AG08396 (cell line): ENCODE measurements at regions not wholly inside any gene's neighbourhood (a gene's known extent, or its start where the extent isn't known, plus 50 kb on each side); places are given as distances from the start of the nearest gene placed in this dataset.

Source experiments
- DNase-seq: peaks from one replicate; pipeline ENCODE4 v3.0.0; 2012; ENCODE audit warnings: low spot score, mixed read lengths

GRCh38 chr3:72565593-72565992, 282.7 kb downstream of the SHQ1 start:
- no peak for DNase-seq

GRCh38 chr3:72563690-72564370, 284.4 kb downstream of the SHQ1 start:
- no peak for DNase-seq

- no peak for DNase-seq
These were observed 287.2 kb downstream of the SHQ1 start for GRCh38 chr3:72560846-72561675.

GRCh38 chr3:72559385-72559784, 288.9 kb downstream of the SHQ1 start:
- no peak for DNase-seq

GRCh38 chr3:72558001-72558400, 290.2 kb downstream of the SHQ1 start:
- no peak for DNase-seq

GRCh38 chr3:72555714-72556113, 292.5 kb downstream of the SHQ1 start:
- DNase-seq: no peak

GRCh38 chr3:72554689-72555088, 293.6 kb downstream of the SHQ1 start:
- no peak for DNase-seq

- no peak for DNase-seq
These were observed 294.9 kb downstream of the SHQ1 start for GRCh38 chr3:72553298-72553697.

GRCh38 chr3:72550582-72551262, 297.5 kb downstream of the SHQ1 start:
- DNase-seq: no peak

GRCh38 chr3:72549761-72550581, 298.3 kb downstream of the SHQ1 start:
- no peak for DNase-seq

GRCh38 chr3:72548981-72549380, 299.3 kb downstream of the SHQ1 start:
- no peak for DNase-seq

- DNase-seq: no peak
These were observed 299.8 kb downstream of the SHQ1 start for GRCh38 chr3:72548461-72548860.

GRCh38 chr3:72547183-72547582, 301.1 kb downstream of the SHQ1 start:
- no peak for DNase-seq

- DNase-seq: no peak
These were observed 304.0 kb downstream of the SHQ1 start for GRCh38 chr3:72544239-72544638.

GRCh38 chr3:72543246-72543645, 305.0 kb downstream of the SHQ1 start:
- no peak for DNase-seq

- DNase-seq: no peak
These were observed 305.5 kb downstream of the SHQ1 start for GRCh38 chr3:72542781-72543180.

- no peak for DNase-seq
These were observed 308.4 kb downstream of the SHQ1 start for GRCh38 chr3:72539856-72540255.

GRCh38 chr3:72538070-72538745, 310.0 kb downstream of the SHQ1 start:
- DNase-seq: no peak

GRCh38 chr3:72537448-72537847, 310.8 kb downstream of the SHQ1 start:
- no peak for DNase-seq

GRCh38 chr3:72536878-72537267, 311.4 kb downstream of the SHQ1 start:
- DNase-seq: no peak

GRCh38 chr3:72536206-72536877, 311.9 kb downstream of the SHQ1 start:
- DNase-seq: no peak
